AG04449 (cell line): ENCODE measurements at regions not wholly inside any gene's neighbourhood (a gene's known extent, or its start where the extent isn't known, plus 50 kb on each side); places are given as distances from the start of the nearest gene placed in this dataset.

Experiments used
- CTCF ChIA-PET: fragments of 350-600 bp; formaldehyde crosslinking; extraction: SDS; loops from one replicate; lab custom pipeline; 2021; ENCODE audit warnings: antibody characterized with exemption; lab: Yijun Ruan, JAX
- POLR2A ChIA-PET: fragments of 400-600, 350-600 bp; formaldehyde crosslinking; extraction: SDS; loops from one replicate; lab custom pipeline; 2020; ENCODE audit warnings: antibody characterized with exemption, inconsistent platforms; lab: Yijun Ruan, JAX
- DNase-seq: peaks from one replicate; pipeline ENCODE4 v3.0.0-alpha.2; 2010; ENCODE audit warnings: low read depth, low spot score
- H3K4me3 ChIP-seq: 2 replicates; pipeline ENCODE4 v1.5.1; 2011; ENCODE audit warnings: low read depth, mild to moderate bottlenecking, control low read depth, low read length
- TF ChIP-seq, protein P1 (sequence below): IDR thresholded peaks from one replicate; pipeline ENCODE4 v1.5.1; 2011; ENCODE audit warnings: mild to moderate bottlenecking, moderate library complexity, low read length, control low read depth, inconsistent platforms; ENCODE audit not compliant: insufficient read depth; ENCODE audit errors: missing control alignments

DNA sequence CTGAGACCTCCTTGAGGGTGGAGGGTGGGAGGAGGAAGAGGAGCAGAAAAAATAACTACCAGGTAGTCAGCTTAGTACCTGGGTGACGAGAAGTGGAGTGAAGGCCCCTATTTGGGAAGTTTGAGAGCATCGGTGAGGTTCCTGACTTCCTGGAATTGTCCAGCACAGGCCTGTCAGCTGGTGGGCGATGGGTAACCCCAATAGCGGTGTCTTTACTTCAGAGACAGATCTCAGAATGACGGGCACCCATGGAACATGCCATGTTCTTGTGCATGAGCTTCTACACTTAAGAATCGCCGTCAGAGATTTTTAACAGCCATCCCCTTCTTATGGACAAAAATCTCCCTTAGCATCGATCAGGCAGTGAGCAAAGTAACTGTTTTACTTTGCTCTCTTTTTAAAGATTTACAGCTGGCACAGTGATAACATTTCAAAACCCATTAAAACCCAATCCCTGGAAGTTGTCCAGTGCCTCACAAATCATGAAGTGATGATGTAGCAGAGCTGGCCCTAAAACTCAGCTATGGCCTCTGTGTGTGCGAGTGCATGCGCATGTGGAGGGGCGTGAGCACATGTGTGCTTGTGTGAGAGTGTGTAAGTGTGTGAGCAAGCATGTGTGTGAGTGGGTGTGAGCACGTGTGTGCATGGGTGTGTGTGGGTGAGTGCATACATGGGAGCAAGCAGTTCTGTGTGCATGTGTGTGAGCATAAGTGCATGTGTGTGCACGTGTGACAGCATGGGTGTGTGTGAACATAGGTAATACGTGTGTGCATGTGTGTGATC lies 85.2 kb downstream of the DLL1 start:
- no peak for DNase-seq
- CTCF ChIA-PET: no interaction called here
- no peak overlapping the region for H3K4me3 ChIP-seq
- TF ChIP-seq, protein P1, sequence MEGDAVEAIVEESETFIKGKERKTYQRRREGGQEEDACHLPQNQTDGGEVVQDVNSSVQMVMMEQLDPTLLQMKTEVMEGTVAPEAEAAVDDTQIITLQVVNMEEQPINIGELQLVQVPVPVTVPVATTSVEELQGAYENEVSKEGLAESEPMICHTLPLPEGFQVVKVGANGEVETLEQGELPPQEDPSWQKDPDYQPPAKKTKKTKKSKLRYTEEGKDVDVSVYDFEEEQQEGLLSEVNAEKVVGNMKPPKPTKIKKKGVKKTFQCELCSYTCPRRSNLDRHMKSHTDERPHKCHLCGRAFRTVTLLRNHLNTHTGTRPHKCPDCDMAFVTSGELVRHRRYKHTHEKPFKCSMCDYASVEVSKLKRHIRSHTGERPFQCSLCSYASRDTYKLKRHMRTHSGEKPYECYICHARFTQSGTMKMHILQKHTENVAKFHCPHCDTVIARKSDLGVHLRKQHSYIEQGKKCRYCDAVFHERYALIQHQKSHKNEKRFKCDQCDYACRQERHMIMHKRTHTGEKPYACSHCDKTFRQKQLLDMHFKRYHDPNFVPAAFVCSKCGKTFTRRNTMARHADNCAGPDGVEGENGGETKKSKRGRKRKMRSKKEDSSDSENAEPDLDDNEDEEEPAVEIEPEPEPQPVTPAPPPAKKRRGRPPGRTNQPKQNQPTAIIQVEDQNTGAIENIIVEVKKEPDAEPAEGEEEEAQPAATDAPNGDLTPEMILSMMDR: no peak
- POLR2A ChIA-PET: no interaction called here

DNA sequence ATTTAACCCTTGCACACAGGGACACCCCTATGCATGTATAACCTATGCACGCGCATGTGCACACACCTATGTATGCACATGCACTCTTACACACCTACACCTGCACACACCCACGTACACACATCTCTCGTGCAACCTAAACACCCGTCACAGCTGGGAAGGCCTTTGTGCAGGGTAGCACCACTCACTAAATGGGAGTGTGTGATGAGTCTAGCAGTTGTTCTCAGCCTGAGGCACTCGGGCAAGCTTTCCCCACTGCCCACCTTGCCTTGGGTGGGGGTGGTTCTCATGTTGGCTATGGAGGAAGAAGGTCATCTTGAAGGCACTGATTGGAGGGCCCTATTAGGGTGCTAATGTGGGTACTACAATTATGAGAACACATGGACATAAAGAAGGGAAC lies 85.8 kb downstream of the DLL1 start:
- no peak for DNase-seq
- POLR2A ChIA-PET: no interaction called here
- TF ChIP-seq, protein P1: no peak
- CTCF ChIA-PET: no interaction called here
- no peak overlapping the region for H3K4me3 ChIP-seq

DNA sequence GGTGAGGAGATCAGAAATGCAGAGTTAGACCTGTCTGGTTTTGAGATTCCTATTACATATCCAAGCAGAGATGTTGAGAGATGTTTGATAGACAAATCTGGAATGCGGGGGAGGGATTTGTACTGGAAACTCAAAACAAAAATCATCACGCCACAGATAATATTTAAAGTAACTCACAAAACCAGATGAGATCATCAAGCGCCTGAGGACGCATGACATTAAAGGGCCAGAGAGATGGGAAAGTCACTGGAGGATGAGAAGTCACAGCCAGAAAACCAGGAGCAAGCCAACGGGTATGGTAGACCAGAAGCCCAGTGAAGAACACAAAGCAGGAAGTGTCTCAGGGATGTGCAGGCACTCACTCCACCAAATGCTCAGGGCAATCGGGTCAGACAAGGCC lies 87.7 kb downstream of the DLL1 start:
- H3K4me3 ChIP-seq: no peak overlapping the region
- ChIA-PET POLR2A (no interaction called here), CTCF (no interaction called here)
- TF ChIP-seq, protein P1: no peak
- DNase-seq: no peak

DNA sequence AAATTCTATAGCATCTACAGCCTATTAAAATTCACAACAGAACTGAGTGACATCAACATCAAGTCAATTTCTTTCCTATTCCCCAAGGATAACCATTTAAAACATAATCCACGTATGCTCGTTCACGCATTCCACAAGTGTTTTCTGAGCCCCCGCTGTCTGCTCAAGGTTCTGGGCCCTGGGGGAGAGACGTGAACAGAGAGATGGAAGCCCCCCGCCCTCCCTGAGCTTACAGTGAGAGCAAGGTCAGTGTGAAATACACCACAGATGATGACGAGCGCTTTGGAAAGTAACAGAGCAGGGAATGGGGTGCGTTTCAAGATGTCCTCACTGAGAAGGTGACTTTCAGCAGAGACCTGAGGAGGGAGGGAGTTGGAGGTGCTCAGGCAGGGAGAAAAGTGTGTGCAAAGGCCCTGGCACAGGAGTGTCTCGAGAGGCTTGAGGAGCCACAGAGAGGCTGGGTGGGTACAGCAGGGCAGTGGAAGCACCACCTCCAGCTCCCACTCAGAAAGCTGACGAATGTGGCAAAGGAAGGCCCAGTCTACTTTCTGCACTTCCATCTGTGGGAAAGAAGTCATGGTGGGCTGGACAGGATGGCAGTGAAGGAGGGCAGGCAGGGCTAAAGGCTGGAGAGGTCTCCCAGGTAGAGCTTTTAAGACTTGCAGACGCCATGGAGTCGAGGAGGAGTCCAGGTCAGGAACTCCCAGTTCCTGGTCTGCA lies 88.3 kb downstream of the DLL1 start:
- DNase-seq: no peak
- ChIA-PET CTCF (no interaction called here), POLR2A (no interaction called here)
- TF ChIP-seq, protein P1: no peak
- no peak overlapping the region for H3K4me3 ChIP-seq

DNA sequence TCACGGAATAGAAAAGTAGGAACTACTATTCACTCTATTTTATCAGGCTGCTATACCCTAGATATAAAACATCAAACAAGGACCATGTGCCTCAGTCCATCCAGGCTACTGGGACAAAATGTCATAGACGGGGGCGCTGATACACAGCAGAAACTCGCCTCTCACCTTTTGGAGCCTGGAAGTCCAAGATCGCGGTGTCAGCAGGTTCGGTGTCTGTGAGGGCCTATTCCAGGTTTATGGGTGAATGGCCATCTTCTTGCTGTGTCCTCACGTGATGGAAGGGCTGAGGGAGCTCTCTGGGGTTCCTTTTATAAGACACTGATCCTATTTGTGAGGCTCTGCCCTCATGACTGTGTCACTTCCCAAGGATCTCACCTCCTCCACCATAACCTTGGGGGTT lies 89.5 kb downstream of the DLL1 start:
- no peak for DNase-seq
- no peak overlapping the region for H3K4me3 ChIP-seq
- ChIA-PET POLR2A (no interaction called here), CTCF (no interaction called here)
- TF ChIP-seq, protein P1: no peak

DNA sequence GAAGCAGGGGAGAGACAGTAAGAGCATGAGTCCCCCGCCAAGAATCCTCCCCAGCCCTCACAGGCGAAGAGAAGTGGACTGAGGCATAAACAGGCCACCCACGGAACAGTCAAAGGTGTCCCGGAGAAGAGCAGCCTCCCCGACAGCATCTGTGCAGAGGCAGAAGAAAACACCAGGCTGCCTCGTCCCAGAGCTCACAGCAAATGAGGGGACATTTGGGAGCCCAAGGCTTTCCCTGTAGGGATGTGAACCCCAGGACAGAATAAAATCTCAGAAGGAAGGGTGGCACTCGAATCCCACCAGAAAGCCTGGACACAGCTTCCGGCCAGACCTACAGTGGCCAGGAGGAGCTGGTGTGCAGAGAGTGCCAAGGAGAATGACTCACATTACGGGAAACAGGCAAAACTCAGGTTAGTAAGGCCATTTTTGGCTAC lies 90.4 kb downstream of the DLL1 start:
- no peak overlapping the region for H3K4me3 ChIP-seq
- TF ChIP-seq, protein P1: no peak
- POLR2A ChIA-PET: no interaction called here
- CTCF ChIA-PET: no interaction called here
- no peak for DNase-seq
